Astrocyte of the cerebellum (primary cell): ENCODE measurements at regions not wholly inside any gene's neighbourhood (a gene's known extent, or its start where the extent isn't known, plus 50 kb on each side); places are given as distances from the start of the nearest gene placed in this dataset.

Experiments used
- DNase-seq: peaks from one replicate; pipeline ENCODE4 v3.0.0-alpha.2; 2011; ENCODE audit warnings: low read depth
- H3K4me3 ChIP-seq: 2 replicates; pipeline ENCODE4 v1.5.1; 2011; ENCODE audit warnings: mild to moderate bottlenecking, low read depth, low read length, moderate library complexity
- in situ Hi-C: cut with HindIII; loops from 2 replicates; pipeline ENCODE4 v1.10.0; 2017; ENCODE audit warnings: low sequenced_read_pairs
- TF ChIP-seq, protein P1 (sequence below): IDR thresholded peaks from 2 replicates; pipeline ENCODE4 v1.5.1; 2012; ENCODE audit warnings: low read length, low read depth, moderate library complexity, mild to moderate bottlenecking; ENCODE audit errors: missing control alignments

GRCh38 chrX:45381366-45381765 is 180.7 kb upstream of the DIPK2B start:
- TF ChIP-seq, protein P1, sequence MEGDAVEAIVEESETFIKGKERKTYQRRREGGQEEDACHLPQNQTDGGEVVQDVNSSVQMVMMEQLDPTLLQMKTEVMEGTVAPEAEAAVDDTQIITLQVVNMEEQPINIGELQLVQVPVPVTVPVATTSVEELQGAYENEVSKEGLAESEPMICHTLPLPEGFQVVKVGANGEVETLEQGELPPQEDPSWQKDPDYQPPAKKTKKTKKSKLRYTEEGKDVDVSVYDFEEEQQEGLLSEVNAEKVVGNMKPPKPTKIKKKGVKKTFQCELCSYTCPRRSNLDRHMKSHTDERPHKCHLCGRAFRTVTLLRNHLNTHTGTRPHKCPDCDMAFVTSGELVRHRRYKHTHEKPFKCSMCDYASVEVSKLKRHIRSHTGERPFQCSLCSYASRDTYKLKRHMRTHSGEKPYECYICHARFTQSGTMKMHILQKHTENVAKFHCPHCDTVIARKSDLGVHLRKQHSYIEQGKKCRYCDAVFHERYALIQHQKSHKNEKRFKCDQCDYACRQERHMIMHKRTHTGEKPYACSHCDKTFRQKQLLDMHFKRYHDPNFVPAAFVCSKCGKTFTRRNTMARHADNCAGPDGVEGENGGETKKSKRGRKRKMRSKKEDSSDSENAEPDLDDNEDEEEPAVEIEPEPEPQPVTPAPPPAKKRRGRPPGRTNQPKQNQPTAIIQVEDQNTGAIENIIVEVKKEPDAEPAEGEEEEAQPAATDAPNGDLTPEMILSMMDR, result no peak
- DNase-seq, result no peak
- H3K4me3 ChIP-seq, result no peak overlapping the region
- in situ Hi-C loops, result no loop called here

- in situ Hi-C loops, result no loop called here
- H3K4me3 ChIP-seq, result no peak overlapping the region
- TF ChIP-seq, protein P1, result no peak
- DNase-seq, result no peak
These were observed 178.6 kb upstream of the DIPK2B start for GRCh38 chrX:45379236-45379635.

GRCh38 chrX:45372151-45372550 is 171.5 kb upstream of the DIPK2B start:
- no peak overlapping the region for H3K4me3 ChIP-seq
- TF ChIP-seq, protein P1, result no peak
- in situ Hi-C loops, result no loop called here
- DNase-seq, result no peak

DNA sequence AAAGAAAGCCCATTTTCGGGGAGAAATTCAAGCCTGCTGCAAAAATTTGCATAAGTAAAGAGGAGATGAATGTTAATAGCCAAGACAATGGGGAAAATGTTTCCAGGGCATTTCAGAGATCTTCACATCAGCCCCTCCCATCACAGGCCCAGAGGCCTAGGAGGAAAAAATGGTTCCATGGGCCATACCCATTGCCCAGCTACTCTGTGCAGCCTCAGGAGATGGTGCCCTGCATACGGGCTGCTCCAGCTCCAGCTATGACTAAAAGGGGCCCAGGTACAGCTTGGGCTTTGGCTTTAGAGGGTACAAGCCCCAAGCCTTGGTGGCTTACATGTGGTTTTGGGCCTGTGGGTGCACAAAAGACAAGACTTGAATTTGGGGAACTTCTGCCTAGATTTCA is 168.0 kb upstream of the DIPK2B start:
- H3K4me3 ChIP-seq, result no peak overlapping the region
- TF ChIP-seq, protein P1, result no peak
- in situ Hi-C loops, result no loop called here
- no peak for DNase-seq

DNA sequence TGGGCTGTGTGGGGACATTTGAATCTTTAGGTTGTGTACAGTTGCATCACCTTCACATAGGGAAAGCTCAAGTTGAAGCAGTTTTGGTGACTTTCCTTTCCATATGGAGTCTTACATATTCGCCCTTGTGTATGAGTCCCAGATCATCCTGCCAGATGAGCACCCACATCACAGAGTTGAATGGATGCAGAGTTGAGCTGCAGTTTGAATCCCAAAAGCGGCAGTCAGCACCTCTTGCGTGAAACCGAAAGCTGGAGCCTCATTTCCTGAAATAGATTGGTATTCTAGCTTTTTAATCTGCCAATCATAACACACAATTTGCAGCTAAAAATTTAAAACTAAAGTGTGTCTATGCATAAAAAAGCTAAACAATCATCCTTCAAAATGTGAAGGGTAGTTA is 162.9 kb upstream of the DIPK2B start:
- in situ Hi-C loops, result no loop called here
- TF ChIP-seq, protein P1, result no peak
- DNase-seq, result no peak
- H3K4me3 ChIP-seq, result no peak overlapping the region

DNA sequence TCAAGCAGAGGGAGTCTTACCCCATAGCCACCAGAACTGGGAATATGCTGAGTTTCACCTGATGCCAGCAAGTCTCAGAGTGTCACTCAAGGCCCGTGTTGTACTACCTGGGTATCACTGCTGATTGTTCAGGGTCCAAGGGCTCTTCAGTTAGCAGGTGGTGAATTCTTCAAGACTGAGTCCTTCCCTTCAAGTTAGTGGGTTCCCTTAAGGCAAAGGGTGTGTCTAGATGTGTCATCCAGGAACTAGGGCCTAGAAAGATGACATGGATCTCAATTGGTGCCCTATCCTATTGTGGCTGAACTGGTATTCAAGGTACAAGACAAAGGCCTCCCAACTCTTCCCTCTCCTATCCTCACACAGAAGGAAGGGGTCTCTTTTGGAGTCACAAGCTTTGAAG is 159.9 kb upstream of the DIPK2B start:
- no peak overlapping the region for H3K4me3 ChIP-seq
- in situ Hi-C loops, result no loop called here
- TF ChIP-seq, protein P1, result no peak
- no peak for DNase-seq

DNA sequence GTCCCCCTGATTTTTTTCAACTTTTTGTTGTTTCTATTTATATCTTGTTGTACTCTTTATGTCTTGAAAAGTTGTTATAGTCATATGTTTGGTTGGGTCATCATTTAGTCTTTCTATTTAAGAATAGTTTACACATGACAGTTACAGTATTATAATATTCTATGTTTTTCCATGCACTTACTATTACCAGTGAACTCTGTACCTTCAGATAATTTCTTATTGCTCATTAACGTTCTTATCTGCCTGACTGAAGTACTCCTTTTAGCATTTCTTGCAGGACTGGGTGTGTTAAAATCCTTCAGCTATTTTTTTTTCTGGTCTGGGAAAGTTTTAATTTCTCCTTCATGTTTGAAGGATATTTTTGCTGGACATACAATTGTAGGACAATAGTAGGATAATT is 157.7 kb upstream of the DIPK2B start:
- no peak for DNase-seq
- TF ChIP-seq, protein P1, result no peak
- H3K4me3 ChIP-seq, result no peak overlapping the region
- in situ Hi-C loops, result no loop called here
